DMS114 treated with DMSO at 0.1 percent for 48 hours (cell line): ENCODE measurements at regions not wholly inside any gene's neighbourhood (a gene's known extent, or its start where the extent isn't known, plus 50 kb on each side); places are given as distances from the start of the nearest gene placed in this dataset.

ENCODE experiments used
- DNase-seq: peaks from one replicate; lab custom pipeline; 2025; ENCODE audit not compliant: unreplicated experiment; lab: John Stamatoyannopoulos, UW

DNA sequence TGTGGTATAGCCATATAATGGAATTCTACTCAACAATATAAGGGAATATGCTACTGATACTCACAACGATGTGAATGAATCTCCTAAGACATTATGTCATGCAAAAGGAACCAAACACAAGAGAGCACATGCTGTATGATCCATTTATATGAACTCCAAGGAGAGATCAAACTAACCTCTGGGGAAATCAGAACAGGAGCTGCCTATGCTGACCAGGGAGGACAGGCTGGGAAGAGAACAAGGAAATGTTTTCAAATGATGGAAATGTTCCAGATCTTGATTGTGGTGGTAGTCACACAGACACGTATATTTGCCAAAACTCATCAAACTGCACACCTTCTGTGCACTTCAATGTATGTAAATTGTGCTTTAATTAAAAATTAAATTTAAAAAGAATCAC is 175.3 kb downstream of the BCOR start:
- no peak for DNase-seq

DNA sequence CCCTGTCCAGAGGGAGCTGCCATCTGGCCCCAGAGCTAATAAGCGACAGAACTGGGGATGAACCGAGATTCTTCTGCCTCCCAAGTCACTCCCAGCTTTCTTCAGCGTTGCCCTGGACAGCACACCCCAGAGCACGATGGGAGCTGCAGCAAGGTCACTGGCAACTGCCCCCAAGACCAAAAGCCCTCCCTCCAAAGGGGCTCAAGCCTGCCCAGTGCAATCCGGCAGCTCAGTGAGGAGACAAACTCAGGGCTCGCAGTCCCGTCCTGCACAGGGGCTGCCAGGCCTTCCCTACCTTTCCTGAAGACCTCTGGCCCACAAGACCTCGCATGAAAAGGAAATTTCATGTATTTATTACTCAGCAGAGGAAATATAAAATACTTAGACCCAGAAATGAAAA is 174.8 kb downstream of the BCOR start:
- DNase-seq: no peak

GRCh38 chrX:39927380-39927779 is 170.4 kb downstream of the BCOR start:
- DNase-seq: no peak

DNA sequence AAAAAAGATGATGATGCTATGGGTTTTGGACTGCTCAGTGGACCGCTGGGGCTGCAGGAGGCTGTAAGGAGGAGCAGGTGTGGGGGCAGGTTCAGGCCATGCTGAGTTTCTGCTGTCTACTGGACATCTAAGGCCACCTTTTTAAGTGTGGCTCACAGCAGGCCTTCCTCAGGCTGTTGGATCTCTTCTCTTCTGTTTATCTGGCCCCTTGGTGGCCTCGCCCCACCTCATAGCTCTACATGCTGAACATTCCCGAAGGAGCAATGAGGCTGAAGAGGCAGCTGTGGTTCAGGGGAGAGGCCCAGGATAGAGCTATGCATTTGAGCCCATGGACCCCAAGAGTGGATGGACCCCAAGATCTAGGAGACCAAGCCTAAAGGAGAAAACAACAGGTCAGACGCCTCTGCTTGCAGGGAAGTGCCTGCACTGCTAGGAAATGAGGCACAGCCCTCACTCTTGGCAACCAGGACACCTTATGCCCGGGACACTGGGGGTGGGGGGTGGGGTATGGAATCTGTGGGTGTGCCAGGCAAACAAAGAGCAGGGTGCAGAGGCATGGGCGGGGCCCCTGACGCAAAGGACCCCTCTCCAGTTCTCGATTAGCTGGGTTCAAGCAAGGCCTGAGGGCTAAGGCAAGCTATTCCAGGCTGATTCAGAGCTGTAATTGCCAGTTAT is 168.9 kb downstream of the BCOR start:
- DNase-seq: no peak

DNA sequence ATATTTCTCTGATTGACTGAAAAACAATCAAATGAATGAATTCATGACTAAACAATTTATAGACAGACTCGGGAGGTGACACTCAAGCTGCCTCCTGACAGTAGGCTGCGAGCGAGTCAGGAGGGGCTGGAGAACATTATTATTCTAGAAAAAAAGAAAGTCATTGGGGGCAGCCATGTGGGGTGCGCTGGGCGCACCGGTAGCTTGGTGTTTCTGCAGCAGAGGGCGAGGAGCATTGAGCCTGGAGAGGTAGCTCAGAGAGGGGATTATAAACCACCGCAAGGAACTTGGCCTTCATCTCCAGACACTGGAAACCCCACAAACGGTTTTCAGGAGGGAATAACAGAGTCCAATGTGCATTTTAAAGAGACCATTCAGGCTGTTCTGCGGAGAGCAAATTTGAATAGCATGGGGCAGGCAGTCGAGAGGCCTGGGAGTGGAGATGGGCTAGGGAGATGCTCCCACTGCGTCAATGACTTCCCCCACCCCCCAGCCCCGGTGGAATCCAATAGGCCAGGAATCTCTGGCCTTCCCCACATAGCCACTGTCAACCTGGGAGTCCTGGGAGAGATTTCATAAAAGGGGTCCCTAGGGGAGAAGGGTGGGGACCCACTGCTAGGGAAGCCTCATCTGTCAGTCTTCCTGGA is 168.3 kb downstream of the BCOR start:
- DNase-seq: no peak

GRCh38 chrX:39930786-39931528 is 166.8 kb downstream of the BCOR start:
- no peak for DNase-seq

- DNase-seq: no peak
Observed at GRCh38 chrX:39931529-39932282, 166.1 kb downstream of the BCOR start.

DNA sequence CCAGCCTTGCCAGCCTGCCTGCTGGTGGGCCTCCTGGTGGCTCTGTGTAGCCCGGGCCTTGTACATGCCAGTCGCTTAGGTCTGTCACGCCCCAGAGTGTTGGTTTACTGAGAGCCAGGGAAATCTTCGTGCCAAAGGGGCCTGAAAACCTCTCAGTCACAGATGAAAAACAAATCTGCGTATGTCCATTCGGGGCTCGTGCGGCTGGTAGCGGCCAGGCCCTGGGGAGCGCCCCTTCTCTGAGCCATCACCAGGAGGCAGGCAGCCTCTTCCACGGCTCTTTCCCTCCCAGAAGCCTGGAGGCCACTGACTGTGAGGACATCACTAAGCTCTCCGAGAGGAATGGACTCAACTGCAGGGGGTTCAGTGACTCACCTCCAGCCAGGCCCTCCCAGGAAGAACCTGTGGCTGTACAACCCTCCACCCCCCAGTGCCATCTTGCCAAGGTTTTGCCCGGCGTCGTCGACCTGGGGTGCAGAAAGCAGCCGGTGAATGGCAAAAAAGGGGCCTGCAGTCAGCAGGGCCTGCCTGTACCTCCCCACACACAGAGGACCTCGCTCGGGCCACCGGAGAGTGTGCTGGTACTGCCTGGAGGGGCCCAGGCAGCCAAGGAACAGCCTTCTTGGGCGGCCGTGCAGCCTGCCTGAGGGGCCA is 162.2 kb downstream of the BCOR start:
- no peak for DNase-seq

DNA sequence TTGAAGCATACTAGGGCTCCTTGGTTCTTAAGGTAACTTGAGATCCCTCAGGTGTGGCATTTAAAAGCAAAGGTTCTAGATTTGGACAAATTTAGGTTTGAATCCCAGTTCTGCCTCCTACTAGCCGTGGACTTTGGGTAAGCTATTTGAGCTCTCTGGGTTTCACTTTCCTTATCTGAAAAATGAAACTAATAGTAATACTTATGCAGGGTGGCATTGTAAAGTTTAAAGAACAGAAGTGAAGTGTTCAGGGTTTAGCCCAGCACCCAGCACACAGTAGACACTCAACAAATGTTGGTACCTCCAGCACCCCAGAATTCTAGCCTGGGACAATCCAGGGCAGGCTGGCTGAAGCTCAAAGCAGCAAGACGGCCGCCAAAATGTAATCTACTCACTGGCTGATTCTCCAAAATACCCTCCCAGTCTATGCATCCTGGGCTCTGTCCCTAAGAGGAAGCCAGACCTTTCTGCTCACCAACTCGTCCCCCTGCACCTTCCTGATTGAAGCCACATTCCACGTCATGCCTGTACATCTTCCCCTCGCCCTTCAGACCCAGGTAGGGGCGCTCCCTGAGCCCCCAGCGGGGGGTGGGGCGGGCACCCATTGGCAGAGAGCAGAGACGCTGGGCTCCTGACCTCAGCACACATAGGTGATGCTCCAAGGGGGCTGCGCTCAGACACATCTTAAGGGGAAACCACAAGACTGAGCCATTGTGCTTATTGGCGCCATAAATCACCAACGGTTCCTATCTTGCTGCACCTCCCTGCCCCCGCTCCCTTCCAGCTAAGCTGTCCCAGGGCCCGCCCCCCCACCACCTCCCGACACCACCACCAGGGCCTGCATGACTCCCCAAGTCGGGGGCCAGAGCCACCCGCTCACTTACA is 160.6 kb downstream of the BCOR start:
- no peak for DNase-seq

- DNase-seq: no peak
Observed at GRCh38 chrX:39938466-39938865, 159.3 kb downstream of the BCOR start.

GRCh38 chrX:39939678-39940077 is 158.1 kb downstream of the BCOR start:
- DNase-seq: no peak

DNA sequence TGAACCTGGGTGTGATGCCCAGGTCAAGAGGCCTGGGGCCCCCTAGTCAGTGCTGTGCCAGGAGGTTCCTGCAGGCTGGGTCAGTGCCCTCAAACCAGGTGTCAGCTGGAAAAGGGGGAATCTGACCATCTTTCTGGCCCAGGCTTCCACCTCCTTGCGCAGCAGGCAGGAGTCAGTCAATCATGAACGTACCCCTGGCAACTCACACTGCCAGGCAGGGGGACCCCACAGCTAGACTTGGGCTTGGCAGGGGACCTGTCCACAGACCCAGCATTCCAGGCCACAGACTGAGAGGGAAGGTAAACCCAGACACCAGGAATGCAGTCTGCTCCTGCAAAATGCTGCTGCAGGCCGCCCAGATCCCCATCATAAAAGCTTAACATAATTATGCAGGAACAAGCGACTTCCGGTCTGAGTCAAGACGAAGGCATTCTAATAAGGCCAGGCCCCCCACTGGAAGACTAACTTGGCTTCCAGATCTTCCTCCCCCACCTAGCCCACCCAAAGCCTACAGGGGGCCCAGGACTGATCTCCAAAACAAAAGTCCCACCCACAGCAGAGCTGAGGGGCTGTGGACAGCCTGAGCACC is 156.3 kb downstream of the BCOR start:
- no peak for DNase-seq

DNA sequence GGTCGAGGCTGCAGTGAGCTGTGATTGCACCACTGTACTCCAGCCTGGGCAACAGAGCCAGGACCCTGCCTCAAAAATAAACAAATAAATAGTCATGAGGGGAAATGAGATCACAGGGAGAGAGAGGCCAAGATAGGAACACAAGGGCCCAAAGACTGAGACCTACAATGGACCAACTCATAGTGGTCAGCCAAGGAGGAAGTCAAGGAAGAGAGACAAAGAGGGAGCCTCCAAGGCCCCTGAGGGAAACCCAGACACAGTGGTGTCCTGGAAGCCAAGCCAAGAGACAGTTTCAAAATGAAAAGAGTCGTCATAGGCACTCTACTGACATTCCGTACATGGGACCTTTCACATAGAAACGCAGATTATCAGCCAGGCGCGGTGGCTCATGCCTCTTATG is 153.3 kb downstream of the BCOR start:
- DNase-seq: no peak

DNA sequence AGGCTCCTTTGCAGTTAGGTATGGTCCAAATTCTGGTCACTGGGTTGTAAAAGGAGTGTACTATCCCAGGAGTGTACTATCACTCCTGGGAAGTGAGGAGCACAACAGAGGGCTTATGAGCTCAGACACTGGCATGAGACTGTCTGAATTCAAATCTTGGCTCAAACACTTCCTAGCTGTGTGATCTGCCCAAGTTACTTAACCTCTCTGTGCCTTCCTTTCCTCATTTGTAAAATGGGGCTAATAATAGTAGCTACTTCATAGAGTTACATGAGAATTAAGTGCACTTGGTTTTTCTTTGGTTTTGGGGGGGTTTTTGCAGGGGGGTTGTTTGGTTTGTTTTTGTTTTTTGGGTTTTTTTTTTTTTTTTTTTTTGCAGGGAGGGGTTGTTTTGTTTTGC is 152.0 kb downstream of the BCOR start:
- DNase-seq: no peak

- DNase-seq: no peak
Observed at GRCh38 chrX:39946822-39947221, 150.9 kb downstream of the BCOR start.

DNA sequence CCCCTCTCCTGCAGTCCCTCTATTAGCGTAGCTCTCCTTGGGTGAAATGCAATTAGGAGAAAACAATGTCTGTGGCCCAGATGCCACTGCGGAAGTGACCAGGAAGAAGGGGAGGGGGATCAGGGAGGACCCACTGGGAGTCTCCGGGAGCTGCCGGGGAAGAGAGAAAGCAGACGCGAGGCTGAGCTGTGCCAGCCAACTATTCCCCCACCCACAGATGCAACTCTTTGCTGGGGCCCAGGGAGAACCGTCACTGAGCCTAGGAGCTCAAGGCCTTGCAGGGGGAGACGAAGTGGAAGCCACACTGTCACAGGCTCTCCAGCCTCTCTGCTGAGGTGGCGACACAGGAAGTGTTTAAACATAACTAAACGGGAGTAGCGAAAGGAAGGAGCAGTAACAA is 149.2 kb downstream of the BCOR start:
- no peak for DNase-seq

GRCh38 chrX:39950018-39950688 is 147.6 kb downstream of the BCOR start:
- no peak for DNase-seq

GRCh38 chrX:39952989-39953388 is 144.8 kb downstream of the BCOR start:
- no peak for DNase-seq

DNA sequence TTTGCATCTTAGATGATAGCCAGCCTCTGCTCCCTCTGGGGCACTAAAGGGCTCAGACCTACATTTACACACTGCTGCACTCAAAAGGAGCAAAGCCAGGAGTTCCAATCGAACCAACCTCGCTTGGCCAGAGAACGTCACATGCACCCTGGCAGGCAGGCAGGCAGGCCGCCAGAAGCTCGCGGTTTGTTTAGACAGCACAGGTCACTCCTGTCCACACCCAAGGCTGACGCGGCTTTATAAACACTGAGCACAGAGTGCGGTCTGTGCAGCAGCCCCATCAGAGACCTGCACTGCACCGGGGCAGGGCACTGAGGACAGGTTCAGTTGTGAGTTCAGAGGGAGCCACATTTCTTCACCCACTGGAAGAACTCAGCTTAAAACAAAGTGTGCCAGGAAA is 143.9 kb downstream of the BCOR start:
- no peak for DNase-seq
